HG03378 (cell line): ENCODE measurements at regions not wholly inside any gene's neighbourhood (a gene's known extent, or its start where the extent isn't known, plus 50 kb on each side); places are given as distances from the start of the nearest gene placed in this dataset.

ENCODE experiments used
- ATAC-seq: cut with Tn5 transposase; IDR thresholded peaks from one replicate; pipeline ENCODE4 v1.9.1; 2021; ENCODE audit warnings: mild to moderate bottlenecking, moderate library complexity; ENCODE audit not compliant: unreplicated experiment

- no peak for ATAC-seq
These were observed 59.4 kb upstream of the KHDRBS2 start for GRCh38 chr6:62345446-62345845.

- ATAC-seq = no peak
These were observed 58.8 kb upstream of the KHDRBS2 start for GRCh38 chr6:62344850-62345249.

GRCh38 chr6:62338477-62338876, 52.5 kb upstream of the KHDRBS2 start:
- no peak for ATAC-seq
